ENCODE measurements at regions not wholly inside any gene's neighbourhood (a gene's known extent, or its start where the extent isn't known, plus 50 kb on each side); places are given as distances from the start of the nearest gene placed in this dataset.

GRCh38 chr5:3194271-3194670 is 401.4 kb upstream of the IRX1 start:
- no peak for TF ChIP-seq POLR2AphosphoS5 (IDR thresholded peaks at IDR 0.05; ENCODE audit: low read depth, low read length)
- TF ChIP-seq, protein P1, sequence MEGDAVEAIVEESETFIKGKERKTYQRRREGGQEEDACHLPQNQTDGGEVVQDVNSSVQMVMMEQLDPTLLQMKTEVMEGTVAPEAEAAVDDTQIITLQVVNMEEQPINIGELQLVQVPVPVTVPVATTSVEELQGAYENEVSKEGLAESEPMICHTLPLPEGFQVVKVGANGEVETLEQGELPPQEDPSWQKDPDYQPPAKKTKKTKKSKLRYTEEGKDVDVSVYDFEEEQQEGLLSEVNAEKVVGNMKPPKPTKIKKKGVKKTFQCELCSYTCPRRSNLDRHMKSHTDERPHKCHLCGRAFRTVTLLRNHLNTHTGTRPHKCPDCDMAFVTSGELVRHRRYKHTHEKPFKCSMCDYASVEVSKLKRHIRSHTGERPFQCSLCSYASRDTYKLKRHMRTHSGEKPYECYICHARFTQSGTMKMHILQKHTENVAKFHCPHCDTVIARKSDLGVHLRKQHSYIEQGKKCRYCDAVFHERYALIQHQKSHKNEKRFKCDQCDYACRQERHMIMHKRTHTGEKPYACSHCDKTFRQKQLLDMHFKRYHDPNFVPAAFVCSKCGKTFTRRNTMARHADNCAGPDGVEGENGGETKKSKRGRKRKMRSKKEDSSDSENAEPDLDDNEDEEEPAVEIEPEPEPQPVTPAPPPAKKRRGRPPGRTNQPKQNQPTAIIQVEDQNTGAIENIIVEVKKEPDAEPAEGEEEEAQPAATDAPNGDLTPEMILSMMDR (IDR thresholded peaks at IDR 0.05; ENCODE audit: control extremely low read depth in 1 of 3, insufficient read depth in 1 of 3, low read depth in 1 of 3, low read length in 3 of 3): no peak
- TF ChIP-seq MAFK (IDR thresholded peaks at IDR 0.05; ENCODE audit: low read depth, low read length): no peak
